H1 (cell line): ENCODE measurements at regions not wholly inside any gene's neighbourhood (a gene's known extent, or its start where the extent isn't known, plus 50 kb on each side); places are given as distances from the start of the nearest gene placed in this dataset.

Experiments
- CREB1 ChIP-seq: IDR thresholded peaks from 2 replicates; pipeline ENCODE4 v1.6.1; 2012; ENCODE audit warnings: inconsistent platforms
- GTF2F1 ChIP-seq: IDR thresholded peaks from 2 replicates; pipeline ENCODE4 v1.6.1; 2012; ENCODE audit warnings: low read depth, low read length, improper control_type of control experiment, borderline replicate concordance
- POLR2A ChIP-seq, 2 experiments: IDR thresholded peaks; 1 replicate in 1 of 2; 2 replicates in 1 of 2; pipeline ENCODE4 v1.6.1; 2011; ENCODE audit warnings: low read depth in 2 of 2, low read length in 2 of 2, mild to moderate bottlenecking in 2 of 2; ENCODE audit errors: control extremely low read depth in 1 of 2
- SP1 ChIP-seq: IDR thresholded peaks from 2 replicates; pipeline ENCODE4 v1.6.1; 2011; ENCODE audit warnings: low read depth, low read length
- SP2 ChIP-seq: IDR thresholded peaks from 2 replicates; pipeline ENCODE4 v1.6.1; 2012; ENCODE audit warnings: mild to moderate bottlenecking, low read length, inconsistent platforms
- YY1 ChIP-seq: IDR thresholded peaks from 2 replicates; pipeline ENCODE4 v1.6.1; 2011; ENCODE audit warnings: low read depth, mild to moderate bottlenecking, low read length
- TF ChIP-seq, protein P1 (sequence below): IDR thresholded peaks from 2 replicates; pipeline ENCODE4 v1.6.1; 2011; ENCODE audit warnings: low read length, improper control_type of control experiment
- TF ChIP-seq, protein P2 (sequence below), 3 experiments: IDR thresholded peaks; 1 replicate in 2 of 3; 2 replicates in 1 of 3; pipeline versions ENCODE4 v1.5.1 to v1.6.1; 2011; ENCODE audit warnings: low read length in 3 of 3, mild to moderate bottlenecking in 3 of 3, inconsistent platforms in 2 of 3, low read depth in 1 of 3, moderate library complexity in 1 of 3; ENCODE audit not compliant: insufficient read depth in 1 of 3; ENCODE audit errors: control extremely low read depth in 1 of 3

DNA sequence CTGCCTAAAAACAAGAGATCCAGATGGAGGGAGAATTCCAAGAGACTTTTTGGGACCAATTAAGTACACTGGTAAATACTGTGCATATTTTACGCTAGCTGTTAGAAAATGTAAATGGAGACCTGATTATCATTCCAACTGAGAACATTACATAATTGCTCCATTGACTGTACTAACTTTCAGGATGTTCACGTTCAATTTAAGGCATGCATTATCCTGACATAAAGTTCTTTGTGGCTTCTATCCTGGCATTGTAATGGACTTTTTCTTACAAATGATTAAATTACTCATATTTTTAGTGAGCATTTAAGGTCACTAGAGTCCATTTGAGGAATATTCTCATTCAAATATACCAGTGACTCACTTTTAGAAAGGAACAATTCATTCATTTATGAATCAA lies 883.3 kb upstream of the TMPRSS15 start:
- TF ChIP-seq SP2, result no peak
- TF ChIP-seq SP1, result no peak
- no peak for TF ChIP-seq POLR2A (IDR thresholded peaks at IDR 0.05; ENCODE audit: control extremely low read depth in 1 of 2, low read depth in 2 of 2, low read length in 2 of 2)
- TF ChIP-seq, protein P1, sequence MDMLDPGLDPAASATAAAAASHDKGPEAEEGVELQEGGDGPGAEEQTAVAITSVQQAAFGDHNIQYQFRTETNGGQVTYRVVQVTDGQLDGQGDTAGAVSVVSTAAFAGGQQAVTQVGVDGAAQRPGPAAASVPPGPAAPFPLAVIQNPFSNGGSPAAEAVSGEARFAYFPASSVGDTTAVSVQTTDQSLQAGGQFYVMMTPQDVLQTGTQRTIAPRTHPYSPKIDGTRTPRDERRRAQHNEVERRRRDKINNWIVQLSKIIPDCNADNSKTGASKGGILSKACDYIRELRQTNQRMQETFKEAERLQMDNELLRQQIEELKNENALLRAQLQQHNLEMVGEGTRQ, result no peak
- TF ChIP-seq GTF2F1, result no peak
- TF ChIP-seq, protein P2, sequence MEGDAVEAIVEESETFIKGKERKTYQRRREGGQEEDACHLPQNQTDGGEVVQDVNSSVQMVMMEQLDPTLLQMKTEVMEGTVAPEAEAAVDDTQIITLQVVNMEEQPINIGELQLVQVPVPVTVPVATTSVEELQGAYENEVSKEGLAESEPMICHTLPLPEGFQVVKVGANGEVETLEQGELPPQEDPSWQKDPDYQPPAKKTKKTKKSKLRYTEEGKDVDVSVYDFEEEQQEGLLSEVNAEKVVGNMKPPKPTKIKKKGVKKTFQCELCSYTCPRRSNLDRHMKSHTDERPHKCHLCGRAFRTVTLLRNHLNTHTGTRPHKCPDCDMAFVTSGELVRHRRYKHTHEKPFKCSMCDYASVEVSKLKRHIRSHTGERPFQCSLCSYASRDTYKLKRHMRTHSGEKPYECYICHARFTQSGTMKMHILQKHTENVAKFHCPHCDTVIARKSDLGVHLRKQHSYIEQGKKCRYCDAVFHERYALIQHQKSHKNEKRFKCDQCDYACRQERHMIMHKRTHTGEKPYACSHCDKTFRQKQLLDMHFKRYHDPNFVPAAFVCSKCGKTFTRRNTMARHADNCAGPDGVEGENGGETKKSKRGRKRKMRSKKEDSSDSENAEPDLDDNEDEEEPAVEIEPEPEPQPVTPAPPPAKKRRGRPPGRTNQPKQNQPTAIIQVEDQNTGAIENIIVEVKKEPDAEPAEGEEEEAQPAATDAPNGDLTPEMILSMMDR (IDR thresholded peaks at IDR 0.05; ENCODE audit: control extremely low read depth in 1 of 3, insufficient read depth in 1 of 3, low read depth in 1 of 3, low read length in 3 of 3), result no peak
- TF ChIP-seq YY1, result no peak
- no peak for TF ChIP-seq CREB1
